ENCODE measurements at regions not wholly inside any gene's neighbourhood (a gene's known extent, or its start where the extent isn't known, plus 50 kb on each side); places are given as distances from the start of the nearest gene placed in this dataset.

DNA sequence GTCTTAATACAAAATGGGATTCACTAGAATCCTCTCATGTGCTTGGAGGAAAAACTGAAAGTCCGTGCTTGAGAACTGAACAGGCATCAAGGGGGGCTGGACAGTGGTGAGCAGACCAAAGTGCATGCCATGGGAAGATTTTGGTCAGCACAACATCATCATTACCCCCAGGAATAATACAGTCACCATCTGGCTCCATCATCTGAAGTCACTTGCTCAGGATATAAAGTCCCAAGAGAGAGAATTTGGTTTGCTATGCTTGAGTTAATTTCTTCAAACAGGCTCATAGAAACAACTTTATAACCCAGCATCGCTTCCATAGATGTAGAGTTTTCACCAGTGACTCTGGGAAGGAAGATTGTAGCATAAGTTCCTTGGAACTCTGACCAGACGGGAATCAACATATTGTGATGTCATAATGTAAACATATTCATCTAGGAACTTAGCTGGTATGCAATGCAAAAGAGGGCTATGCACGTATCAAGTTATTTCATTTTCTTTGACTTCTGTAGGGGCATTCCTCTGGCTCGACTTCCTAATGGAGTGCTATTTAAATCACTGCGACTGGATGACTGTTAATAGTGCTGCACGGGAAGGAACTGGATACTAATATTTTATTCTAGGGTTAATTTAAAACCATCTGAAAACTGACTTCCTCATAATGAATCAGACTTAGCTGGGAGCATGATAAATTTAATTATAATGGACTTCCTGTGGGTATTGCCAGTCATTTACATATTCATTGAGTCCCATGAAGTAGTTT, 145.2 kb downstream of the MTRR start:
- no peaks in the 10 kb centered on the region for H3K4me1 ChIP-seq (ENCODE audit: insufficient read depth, low read length)
- Mint-ChIP-seq H3K4me3 (no peak overlapping the region), H3K27ac (no peak overlapping the region), H3K4me1 (no peaks in the 10 kb centered on the region), H3K9me3 (peaks cover 0 to 3% (median 0%) of the 10 kb centered on the region in 8 donors), H3K36me3 (no peaks in the 10 kb centered on the region), H3K27me3 (peaks cover 0 to 2% of the 10 kb centered on the region in 2 donors)
- H3K27ac ChIP-seq (ENCODE audit: low read depth, low read length): no peak overlapping the region
- H3K9me3 ChIP-seq (ENCODE audit: control insufficient read depth in 1 of 2, low read length in 2 of 2): no peaks in the 10 kb centered on the region
- ChIA-PET POLR2A (ENCODE audit: partially characterized antibody) (no interaction called here), CTCF (ENCODE audit: partially characterized antibody) (no interaction called here)
- no peak overlapping the region for H3K4me3 ChIP-seq (ENCODE audit: low read length in 2 of 2)
- intact Hi-C loops (cut with micrococcal nuclease): no loop called here
- no peaks in the 10 kb centered on the region for H3K36me3 ChIP-seq (ENCODE audit: insufficient read depth, low read length)
- no peak for DNase-seq
- H3K27me3 ChIP-seq (ENCODE audit: insufficient read depth, low read length): no peaks in the 10 kb centered on the region

- Mint-ChIP-seq H3K9me3 (peaks cover 0 to 6% (median 1%) of the 10 kb centered on the region in 8 donors), H3K4me1 (no peaks in the 10 kb centered on the region), H3K36me3 (no peaks in the 10 kb centered on the region), H3K27me3 (no peaks in the 10 kb centered on the region), H3K4me3 (no peak overlapping the region), H3K27ac (no peak overlapping the region)
- no peaks in the 10 kb centered on the region for H3K36me3 ChIP-seq (ENCODE audit: insufficient read depth, low read length)
- intact Hi-C loops (cut with micrococcal nuclease): no loop called here
- no peaks in the 10 kb centered on the region for H3K27me3 ChIP-seq (ENCODE audit: insufficient read depth, low read length)
- no peaks in the 10 kb centered on the region for H3K9me3 ChIP-seq (ENCODE audit: control insufficient read depth in 1 of 2, low read length in 2 of 2)
- H3K4me1 ChIP-seq (ENCODE audit: insufficient read depth, low read length): no peaks in the 10 kb centered on the region
- CTCF ChIA-PET (ENCODE audit: partially characterized antibody): no interaction called here
- no peak for DNase-seq
- POLR2A ChIA-PET (ENCODE audit: partially characterized antibody): no interaction called here
- no peak overlapping the region for H3K27ac ChIP-seq (ENCODE audit: low read depth, low read length)
- no peak overlapping the region for H3K4me3 ChIP-seq (ENCODE audit: low read length in 2 of 2)
Observed at GRCh38 chr5:8019719-8020218, 150.8 kb downstream of the MTRR start.

- ChIA-PET POLR2A (ENCODE audit: partially characterized antibody) (no interaction called here), CTCF (ENCODE audit: partially characterized antibody) (no interaction called here)
- Mint-ChIP-seq H3K27ac (no peak overlapping the region), H3K36me3 (no peaks in the 10 kb centered on the region), H3K4me1 (no peaks in the 10 kb centered on the region), H3K4me3 (no peak overlapping the region), H3K27me3 (no peaks in the 10 kb centered on the region), H3K9me3 (peaks cover 0 to 6% (median 1%) of the 10 kb centered on the region in 8 donors)
- H3K9me3 ChIP-seq (ENCODE audit: control insufficient read depth in 1 of 2, low read length in 2 of 2): no peaks in the 10 kb centered on the region
- H3K4me3 ChIP-seq (ENCODE audit: low read length in 2 of 2): no peak overlapping the region
- no peak overlapping the region for H3K27ac ChIP-seq (ENCODE audit: low read depth, low read length)
- no peak for DNase-seq
- no peaks in the 10 kb centered on the region for H3K4me1 ChIP-seq (ENCODE audit: insufficient read depth, low read length)
- no peaks in the 10 kb centered on the region for H3K36me3 ChIP-seq (ENCODE audit: insufficient read depth, low read length)
- intact Hi-C loops (cut with micrococcal nuclease): no loop called here
- H3K27me3 ChIP-seq (ENCODE audit: insufficient read depth, low read length): no peaks in the 10 kb centered on the region
Observed at GRCh38 chr5:8020861-8021514, 152.0 kb downstream of the MTRR start.

- Mint-ChIP-seq H3K27me3 (no peaks in the 10 kb centered on the region), H3K4me3 (no peak overlapping the region), H3K4me1 (no peaks in the 10 kb centered on the region), H3K9me3 (peaks cover 0 to 4% (median under 1%) of the 10 kb centered on the region in 8 donors), H3K36me3 (no peaks in the 10 kb centered on the region), H3K27ac (no peak overlapping the region)
- Histone ChIP-seq H3K4me3 (ENCODE audit: low read length in 2 of 2) (no peak overlapping the region), H3K9me3 (ENCODE audit: control insufficient read depth in 1 of 2, low read length in 2 of 2) (no peaks in the 10 kb centered on the region), H3K27me3 (ENCODE audit: insufficient read depth, low read length) (no peaks in the 10 kb centered on the region), H3K4me1 (ENCODE audit: insufficient read depth, low read length) (no peaks in the 10 kb centered on the region), H3K27ac (ENCODE audit: low read depth, low read length) (no peak overlapping the region), H3K36me3 (ENCODE audit: insufficient read depth, low read length) (no peaks in the 10 kb centered on the region)
- no peak for DNase-seq
- ChIA-PET POLR2A (ENCODE audit: partially characterized antibody) (no interaction called here), CTCF (ENCODE audit: partially characterized antibody) (no interaction called here)
- intact Hi-C loops (cut with micrococcal nuclease): no loop called here
Observed at GRCh38 chr5:8028243-8028642, 159.3 kb downstream of the MTRR start.

- peaks cover 0 to 5% (median 2%) of the 10 kb centered on the region in 8 donors for H3K9me3 Mint-ChIP-seq
- Histone ChIP-seq H3K4me3 (ENCODE audit: low read length in 2 of 2) (no peak overlapping the region), H3K27me3 (ENCODE audit: insufficient read depth, low read length) (no peaks in the 10 kb centered on the region), H3K9me3 (ENCODE audit: control insufficient read depth in 1 of 2, low read length in 2 of 2) (no peaks in the 10 kb centered on the region), H3K36me3 (ENCODE audit: insufficient read depth, low read length) (no peaks in the 10 kb centered on the region), H3K4me1 (ENCODE audit: insufficient read depth, low read length) (no peaks in the 10 kb centered on the region), H3K27ac (ENCODE audit: low read depth, low read length) (no peak overlapping the region)
- no peak for DNase-seq
- no peaks in the 10 kb centered on the region for H3K4me1 Mint-ChIP-seq
- H3K4me3 Mint-ChIP-seq: no peak overlapping the region
- H3K27me3 Mint-ChIP-seq: no peaks in the 10 kb centered on the region
- CTCF ChIA-PET (ENCODE audit: partially characterized antibody): no interaction called here
- H3K27ac Mint-ChIP-seq: no peak overlapping the region
- H3K36me3 Mint-ChIP-seq: no peaks in the 10 kb centered on the region
- POLR2A ChIA-PET (ENCODE audit: partially characterized antibody): no interaction called here
- intact Hi-C loops (cut with micrococcal nuclease): no loop called here
Observed at GRCh38 chr5:8033261-8033660, 164.3 kb downstream of the MTRR start.

- ChIA-PET CTCF (ENCODE audit: partially characterized antibody) (no interaction called here), POLR2A (ENCODE audit: partially characterized antibody) (no interaction called here)
Observed at GRCh38 chr5:8034852-8035251, 165.9 kb downstream of the MTRR start.

GRCh38 chr5:8048920-8049319, 180.0 kb downstream of the MTRR start:
- no peaks in the 10 kb centered on the region for H3K4me1 ChIP-seq (ENCODE audit: insufficient read depth, low read length)
- Mint-ChIP-seq H3K27ac (no peak overlapping the region), H3K9me3 (peaks cover 0 to 11% (median 8%) of the 10 kb centered on the region in 8 donors), H3K4me3 (no peak overlapping the region), H3K36me3 (no peaks in the 10 kb centered on the region), H3K4me1 (no peaks in the 10 kb centered on the region), H3K27me3 (no peaks in the 10 kb centered on the region)
- H3K4me3 ChIP-seq (ENCODE audit: low read length in 2 of 2): no peak overlapping the region
- no peaks in the 10 kb centered on the region for H3K9me3 ChIP-seq (ENCODE audit: control insufficient read depth in 1 of 2, low read length in 2 of 2)
- intact Hi-C loops (cut with micrococcal nuclease): no loop called here
- POLR2A ChIA-PET (ENCODE audit: partially characterized antibody): no interaction called here
- no peaks in the 10 kb centered on the region for H3K36me3 ChIP-seq (ENCODE audit: insufficient read depth, low read length)
- H3K27ac ChIP-seq (ENCODE audit: low read depth, low read length): no peak overlapping the region
- no peaks in the 10 kb centered on the region for H3K27me3 ChIP-seq (ENCODE audit: insufficient read depth, low read length)
- CTCF ChIA-PET (ENCODE audit: partially characterized antibody): no interaction called here
- DNase-seq: no peak

More at GRCh38 chr5:8034852-8035251, 165.9 kb downstream of the MTRR start:
- DNase-seq: no peak
- Mint-ChIP-seq H3K4me3 (no peak overlapping the region), H3K4me1 (no peaks in the 10 kb centered on the region), H3K27ac (no peak overlapping the region), H3K27me3 (no peaks in the 10 kb centered on the region), H3K9me3 (peaks cover 0 to 8% (median 5%) of the 10 kb centered on the region in 8 donors), H3K36me3 (no peaks in the 10 kb centered on the region)
- Histone ChIP-seq H3K9me3 (ENCODE audit: control insufficient read depth in 1 of 2, low read length in 2 of 2) (no peaks in the 10 kb centered on the region), H3K36me3 (ENCODE audit: insufficient read depth, low read length) (no peaks in the 10 kb centered on the region), H3K27ac (ENCODE audit: low read depth, low read length) (no peak overlapping the region), H3K4me3 (ENCODE audit: low read length in 2 of 2) (no peak overlapping the region), H3K4me1 (ENCODE audit: insufficient read depth, low read length) (no peaks in the 10 kb centered on the region), H3K27me3 (ENCODE audit: insufficient read depth, low read length) (no peaks in the 10 kb centered on the region)
- intact Hi-C loops (cut with micrococcal nuclease): no loop called here

Measured in CD4-positive, alpha-beta memory T cell (primary cell).